ENCODE measurements at regions not wholly inside any gene's neighbourhood (a gene's known extent, or its start where the extent isn't known, plus 50 kb on each side); places are given as distances from the start of the nearest gene placed in this dataset.

GRCh38 chr20:40393197-40394079 is 295.6 kb downstream of the MAFB start:
- no peak for DNase-seq (ENCODE audit: low read depth in 2 of 2)

DNA sequence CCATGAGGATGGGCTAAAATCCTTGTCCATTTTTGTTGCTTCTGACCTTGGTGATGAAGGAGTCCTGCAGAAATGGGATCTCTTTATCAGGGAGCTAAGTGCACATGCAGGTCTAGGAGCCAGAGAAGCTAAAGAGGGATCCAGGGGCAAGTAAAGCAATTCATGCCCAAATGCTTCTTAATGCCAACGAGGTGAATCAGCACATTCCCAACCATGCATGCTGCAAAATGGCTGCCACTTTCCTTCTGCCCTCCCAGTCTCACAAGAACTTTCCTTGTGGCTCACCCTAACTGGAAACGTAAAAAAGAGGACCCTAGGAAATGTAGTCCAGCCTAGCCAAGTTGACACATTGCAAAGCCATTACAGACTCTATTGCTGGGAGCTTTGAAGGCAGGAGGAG is 298.4 kb downstream of the MAFB start:
- no peak for DNase-seq (ENCODE audit: low read depth in 2 of 2)

DNA sequence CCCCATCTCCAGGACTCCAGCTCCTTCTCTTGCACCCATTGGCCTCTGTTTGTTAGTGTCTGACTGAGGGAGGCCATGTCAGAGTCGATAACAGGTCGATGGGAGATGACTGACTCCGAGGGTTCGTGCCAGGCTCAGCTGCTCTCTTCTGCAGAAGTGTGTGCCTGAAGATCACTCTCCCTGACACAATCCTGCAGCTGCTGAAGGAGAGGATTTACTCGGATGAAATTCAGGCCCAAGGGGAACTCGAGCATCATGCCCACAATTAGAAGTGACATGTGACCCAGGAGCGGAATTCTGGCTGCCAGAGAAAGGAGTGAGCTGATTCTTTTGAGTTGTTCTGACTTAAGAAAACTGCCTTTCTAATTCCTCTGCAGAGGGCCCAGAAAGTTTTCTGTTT is 318.2 kb downstream of the MAFB start:
- no peak for DNase-seq (ENCODE audit: low read depth in 2 of 2)

- DNase-seq (ENCODE audit: low read depth in 2 of 2): no peak
These were observed 320.2 kb downstream of the MAFB start for GRCh38 chr20:40368876-40369275.

DNA sequence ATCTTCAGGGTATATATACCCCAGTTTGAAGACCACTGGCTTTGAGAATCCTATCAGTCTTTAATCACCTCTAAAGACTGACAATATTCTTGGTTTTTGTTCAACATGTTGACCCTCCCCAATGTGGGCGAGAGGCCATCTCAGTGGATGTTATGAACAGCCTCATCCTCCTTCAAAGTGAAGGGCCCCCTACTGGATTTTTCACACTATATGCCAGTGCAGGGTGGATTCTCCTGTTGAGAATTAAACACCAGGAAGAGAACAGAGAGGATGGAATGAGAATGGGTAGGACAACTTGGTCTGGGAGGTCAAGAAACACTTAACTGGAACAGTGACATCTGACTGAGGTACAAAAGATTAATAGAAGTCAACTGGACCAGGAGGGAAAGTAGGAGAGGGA is 327.1 kb downstream of the MAFB start:
- DNase-seq (ENCODE audit: low read depth in 2 of 2): no peak

DNA sequence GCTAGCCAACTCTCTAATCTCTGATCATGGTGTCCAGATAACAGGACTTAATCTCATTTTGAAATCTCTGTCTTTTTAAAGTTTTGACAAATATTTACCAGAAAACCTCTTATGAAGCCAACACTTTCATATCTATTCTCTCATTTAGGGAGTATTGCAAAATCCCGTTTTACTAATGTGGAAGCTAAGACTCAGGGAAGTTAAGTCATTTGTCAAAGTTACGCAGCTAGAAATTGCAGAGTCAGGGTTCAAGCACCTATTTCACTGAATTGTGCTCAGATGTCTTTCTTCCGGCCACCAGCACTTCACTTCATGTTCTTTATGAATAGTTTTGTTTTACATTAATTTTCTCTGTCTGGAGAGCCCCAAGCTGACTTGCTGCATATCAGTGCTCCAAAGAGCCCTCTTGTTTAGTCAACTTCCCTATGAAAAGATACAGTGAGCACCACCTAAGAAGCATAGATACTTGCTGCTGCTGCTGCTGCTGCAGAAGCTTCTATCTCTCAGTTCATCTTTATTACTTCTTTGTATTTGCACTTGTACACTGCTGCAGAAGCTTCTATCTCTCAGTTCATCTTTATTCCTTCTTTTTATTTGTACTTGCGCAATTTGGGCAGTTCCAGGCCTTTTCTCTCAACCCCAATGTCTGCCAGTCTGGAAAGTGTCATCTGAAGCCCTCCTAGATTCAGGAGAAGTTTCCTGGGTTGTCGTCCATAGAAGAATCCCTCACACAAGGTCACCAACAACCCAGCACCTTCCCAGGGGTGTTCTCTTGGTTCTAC is 329.7 kb downstream of the MAFB start:
- DNase-seq (ENCODE audit: low read depth in 2 of 2): no peak

- no peak for DNase-seq (ENCODE audit: low read depth in 2 of 2)
These were observed 334.2 kb downstream of the MAFB start for GRCh38 chr20:40354880-40355279.

GRCh38 chr20:40343390-40343789 is 345.6 kb downstream of the MAFB start:
- DNase-seq (ENCODE audit: low read depth in 2 of 2): no peak

- DNase-seq (ENCODE audit: low read depth in 2 of 2): no peak
These were observed 347.5 kb downstream of the MAFB start for GRCh38 chr20:40341561-40341960.

- DNase-seq (ENCODE audit: low read depth in 2 of 2): no peak
These were observed 349.2 kb downstream of the MAFB start for GRCh38 chr20:40339661-40340449.

DNA sequence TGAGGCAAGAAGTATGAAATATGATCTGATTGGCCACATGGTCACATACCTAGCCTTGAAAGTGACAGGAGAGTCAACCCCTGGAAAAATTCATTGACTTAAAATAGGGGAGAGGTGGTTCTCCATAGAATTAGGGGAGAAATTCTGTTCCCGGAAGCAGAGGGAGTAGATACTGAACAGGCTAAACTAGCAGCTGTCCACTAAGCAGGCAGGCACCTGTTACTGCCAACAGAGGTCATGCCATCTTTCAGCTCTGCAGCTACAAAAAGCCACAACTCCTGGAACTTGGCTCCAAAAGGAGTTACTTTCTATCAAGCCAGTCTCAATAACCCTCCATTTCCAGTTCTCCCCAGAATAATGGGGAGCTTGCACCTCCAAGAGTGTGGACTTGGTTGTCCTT is 352.5 kb downstream of the MAFB start:
- DNase-seq (ENCODE audit: low read depth in 2 of 2): no peak

DNA sequence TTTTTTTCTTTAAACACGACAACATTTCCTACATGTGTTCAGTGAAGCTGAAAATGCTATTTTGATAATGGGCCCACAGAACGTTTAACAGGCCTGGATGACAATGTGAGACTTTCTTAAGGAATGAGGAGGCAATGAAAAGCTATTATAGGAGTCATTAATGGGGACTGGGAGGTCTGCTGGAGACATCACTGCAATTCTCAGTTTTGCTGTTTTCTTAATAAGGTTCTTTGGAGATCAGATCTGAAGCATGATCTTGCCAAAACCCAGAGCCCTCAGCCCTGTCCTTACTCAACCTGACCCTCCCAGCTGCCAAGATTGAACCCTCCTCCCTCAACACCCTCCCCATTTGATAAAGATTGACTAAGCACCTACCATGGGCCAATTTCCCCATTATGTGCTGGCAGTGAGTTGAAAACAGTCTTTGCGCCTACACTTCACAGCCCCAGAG is 353.1 kb downstream of the MAFB start:
- no peak for DNase-seq (ENCODE audit: low read depth in 2 of 2)

DNA sequence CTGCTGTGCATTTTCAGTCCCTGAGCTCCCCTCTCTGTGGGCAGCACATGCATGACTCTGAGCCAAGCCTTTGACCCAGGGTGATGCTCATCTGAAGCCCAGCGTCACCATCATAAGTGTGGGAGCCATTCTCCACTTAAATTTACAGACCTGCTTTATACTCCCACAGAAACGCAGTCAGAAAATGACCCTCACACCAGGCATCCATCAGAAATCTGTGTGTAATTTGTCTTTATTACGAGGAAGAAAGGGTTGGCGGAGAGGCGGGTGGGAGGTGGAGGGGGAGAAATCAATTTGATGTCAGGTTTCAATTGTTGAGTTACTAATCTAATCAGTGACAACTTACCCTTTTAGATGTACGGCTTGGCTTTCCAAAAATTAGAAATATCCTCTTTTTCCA is 353.6 kb downstream of the MAFB start:
- DNase-seq (ENCODE audit: low read depth in 2 of 2): no peak

- DNase-seq (ENCODE audit: low read depth in 2 of 2): no peak
These were observed 355.4 kb downstream of the MAFB start for GRCh38 chr20:40333591-40333990.

GRCh38 chr20:40331807-40332560 is 357.1 kb downstream of the MAFB start:
- DNase-seq (ENCODE audit: low read depth in 2 of 2): no peak

DNA sequence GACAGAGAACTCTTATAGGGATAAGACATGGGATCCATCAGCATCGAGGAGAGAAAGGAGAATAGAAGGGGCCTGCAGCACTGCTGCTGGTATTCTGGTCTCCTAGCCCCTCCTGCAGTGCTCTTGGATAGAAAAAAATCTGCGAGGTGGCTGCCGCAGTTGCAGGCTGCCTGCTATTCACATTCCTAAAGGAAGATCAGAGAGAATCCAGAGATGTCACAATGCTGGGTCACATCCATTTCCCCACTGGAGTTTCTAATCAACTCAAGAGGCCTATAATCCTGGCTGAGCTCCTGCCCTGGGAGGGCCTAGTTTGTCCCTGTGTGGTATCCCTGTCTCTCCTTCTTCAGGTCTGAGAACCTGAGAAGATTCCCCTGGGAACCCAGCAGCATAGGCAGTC is 357.8 kb downstream of the MAFB start:
- no peak for DNase-seq (ENCODE audit: low read depth in 2 of 2)

DNA sequence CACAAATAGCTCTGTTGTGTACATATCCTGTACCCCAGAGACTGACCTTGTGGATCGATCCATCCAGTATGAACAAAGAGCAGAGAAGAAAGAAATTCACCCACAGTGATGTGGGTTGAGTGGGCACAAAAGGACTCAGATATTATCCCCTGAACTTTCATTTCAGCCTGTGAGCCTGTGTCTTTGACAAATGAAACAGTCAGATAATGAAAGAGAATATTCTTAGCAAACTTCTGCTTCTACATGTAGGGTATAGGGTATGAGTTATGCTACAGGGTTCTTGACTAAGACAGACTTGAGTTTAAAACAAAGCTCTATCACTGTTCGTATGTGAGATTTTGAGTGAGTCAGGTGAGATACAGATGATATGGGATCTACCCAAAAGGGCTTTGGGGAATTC is 359.7 kb downstream of the MAFB start:
- no peak for DNase-seq (ENCODE audit: low read depth in 2 of 2)

GRCh38 chr20:40326784-40327183 is 362.3 kb downstream of the MAFB start:
- no peak for DNase-seq (ENCODE audit: low read depth in 2 of 2)

DNA sequence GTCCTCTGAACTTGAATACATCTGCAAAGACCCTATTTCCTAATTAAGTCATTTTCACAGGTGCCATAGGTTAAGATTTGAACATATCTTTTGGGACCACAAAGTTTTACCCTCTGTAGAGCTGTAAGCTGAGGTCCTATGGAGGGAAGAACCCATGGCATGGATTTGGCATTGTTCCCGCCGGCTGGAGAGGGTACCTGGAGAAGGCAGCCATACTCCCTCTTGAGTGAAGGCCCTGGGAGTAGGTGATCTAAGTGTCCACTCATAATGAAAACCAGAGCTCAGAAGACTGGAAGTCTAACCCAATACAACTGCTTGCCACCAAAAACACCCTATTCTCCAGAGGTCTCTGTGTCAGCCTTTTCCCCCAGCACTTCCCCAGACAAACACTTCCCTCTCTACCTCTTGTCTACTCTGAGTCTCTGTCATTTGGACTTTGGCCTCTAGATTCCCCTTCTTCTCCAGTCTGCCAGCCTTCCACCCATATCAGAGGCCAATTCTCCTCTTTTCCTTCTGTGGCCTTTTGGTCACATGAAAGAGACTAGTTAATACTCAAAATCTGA is 363.9 kb downstream of the MAFB start:
- DNase-seq (ENCODE audit: low read depth in 2 of 2): no peak

DNA sequence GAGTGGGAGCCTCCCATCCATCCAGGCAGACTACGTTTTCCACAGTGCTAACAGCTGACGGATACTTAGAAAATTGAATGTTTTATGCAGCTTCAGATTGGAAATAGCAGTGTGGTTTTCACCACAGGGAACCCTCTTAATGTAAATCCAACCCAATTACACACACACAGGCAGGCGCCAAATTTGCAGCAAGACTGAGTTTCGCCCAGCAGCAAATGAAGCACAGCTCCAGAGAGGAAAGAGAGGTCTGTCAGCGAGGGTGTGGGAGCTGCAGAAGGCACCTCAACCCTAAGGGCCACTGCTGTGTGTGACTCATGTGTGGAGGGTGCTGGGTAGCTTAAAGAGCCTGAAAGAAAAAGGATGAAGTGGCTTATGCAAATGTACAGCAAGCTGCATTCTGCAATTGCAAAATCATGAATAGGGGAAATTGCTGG is 365.7 kb downstream of the MAFB start:
- no peak for DNase-seq (ENCODE audit: low read depth in 2 of 2)

DNA sequence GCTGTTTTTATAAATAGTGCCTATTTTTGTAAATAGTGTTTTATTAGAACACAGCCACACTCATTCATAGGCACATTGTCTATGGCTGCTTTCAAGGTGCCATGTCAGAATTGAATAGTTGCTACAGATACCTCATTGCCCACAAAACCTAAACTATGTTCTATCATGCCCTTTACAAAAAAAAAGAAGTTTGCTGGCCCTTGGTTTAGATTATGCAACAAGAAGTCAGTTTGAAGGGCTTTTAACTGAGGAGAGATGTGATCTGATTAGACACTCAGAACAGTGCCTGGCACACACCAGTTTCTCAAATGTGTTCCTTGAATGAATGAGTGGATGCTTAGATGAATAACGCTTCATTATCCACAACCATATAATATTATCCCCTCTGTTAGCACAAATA is 366.1 kb downstream of the MAFB start:
- DNase-seq (ENCODE audit: low read depth in 2 of 2): no peak
